PC-3 (cell line): ENCODE measurements at regions not wholly inside any gene's neighbourhood (a gene's known extent, or its start where the extent isn't known, plus 50 kb on each side); places are given as distances from the start of the nearest gene placed in this dataset.
"Not testable (repeated sequence)": the region's sequence is repeated elsewhere in the genome, so short reads cannot be mapped to it uniquely, and the experiment has no call there.

ENCODE experiments used
- CTCF ChIP-seq: fragments of 300-600 bp; sonication (generic); conservative IDR thresholded peaks from 2 replicates; pipeline ENCODE4 v1.5.1; 2017; ENCODE audit warnings: antibody characterized with exemption, low read depth, mild to moderate bottlenecking, low read length
- EZH2 ChIP-seq: fragments of 300-600 bp; sonication (generic); IDR thresholded peaks from one replicate; pipeline ENCODE4 v1.6.1; 2017; ENCODE audit warnings: antibody characterized with exemption, mild to moderate bottlenecking, low read length; ENCODE audit not compliant: unreplicated experiment
- EZH2phosphoT487 ChIP-seq: fragments of 300-600 bp; sonication (generic); IDR thresholded peaks from 2 replicates; pipeline ENCODE4 v1.6.1; 2018; ENCODE audit warnings: mild to moderate bottlenecking, antibody characterized with exemption, low read length, borderline replicate concordance

DNA sequence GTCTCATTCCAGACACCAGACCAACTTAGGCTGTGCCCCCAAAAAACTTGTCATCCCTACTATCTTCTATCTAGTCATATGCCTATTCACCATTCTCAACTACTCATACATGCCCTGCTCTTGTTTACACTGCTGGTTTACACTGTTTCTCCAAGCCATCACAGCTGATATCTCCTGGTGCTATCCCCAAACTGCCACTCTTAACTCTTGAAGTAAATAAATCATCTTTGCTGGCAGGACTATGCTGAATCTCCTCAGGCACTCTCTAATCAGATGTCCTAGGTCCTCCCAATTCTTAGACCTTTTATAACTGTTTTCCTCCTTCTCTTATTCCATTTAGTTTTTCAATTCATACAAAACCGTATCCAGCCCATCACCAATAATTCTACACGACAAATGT lies 81.9 kb downstream of the EBNA1BP2 start:
- not testable (repeated sequence) for TF ChIP-seq CTCF, EZH2phosphoT487, EZH2
